IMR-90 (cell line): ENCODE measurements at regions not wholly inside any gene's neighbourhood (a gene's known extent, or its start where the extent isn't known, plus 50 kb on each side); places are given as distances from the start of the nearest gene placed in this dataset.

Experiments
- ATAC-seq: fragments of 200-7000 bp; cut with Tn5 transposase; 2 replicates; pipeline ENCODE4 v1.9.1; 2020; ENCODE audit warnings: low read depth, mild to moderate bottlenecking, moderate library complexity
- BruUV-seq: library from RNA; stranded (reverse); fragments of 400-500 nt; replicated peaks from 2 replicates; lab custom pipeline; 2021; lab: Mats Ljungman, UMichigan
- CTCF ChIA-PET: fragments of 300-600 bp; formaldehyde crosslinking; extraction: SDS; loops from one replicate; lab custom pipeline; 2021; ENCODE audit warnings: antibody characterized with exemption; lab: Yijun Ruan, JAX
- POLR2A ChIA-PET: fragments of 300-600 bp; sonication (Branson Sonifier 250); formaldehyde crosslinking; loops from one replicate; lab custom pipeline; 2022; ENCODE audit warnings: antibody characterized with exemption; ENCODE audit not compliant: unreplicated experiment; lab: Charles Lee
- DNase-seq: peaks from one replicate; pipeline ENCODE4 v3.0.0; 2013
- H2AFZ ChIP-seq: replicated peaks from 2 replicates; pipeline ENCODE3; 2013; ENCODE audit warnings: low read length, mild to moderate bottlenecking; ENCODE audit not compliant: poor library complexity
- H2AK5ac ChIP-seq: 2 replicates; pipeline ENCODE4 v1.6.1; 2013; ENCODE audit warnings: low read depth, low read length, inconsistent platforms
- H2AK9ac ChIP-seq: replicated peaks from 2 replicates; pipeline ENCODE3; 2013; ENCODE audit warnings: mild to moderate bottlenecking, low read depth, low read length, moderate library complexity; ENCODE audit not compliant: poor library complexity
- H2BK120ac ChIP-seq: 2 replicates; pipeline ENCODE4 v1.6.1; 2013; ENCODE audit warnings: low read depth, low read length, inconsistent platforms
- H2BK15ac ChIP-seq: 3 replicates; pipeline ENCODE4 v1.6.1; 2013; ENCODE audit warnings: low read depth, low read length, inconsistent platforms
- H2BK20ac ChIP-seq: 2 replicates; pipeline ENCODE4 v1.6.1; 2013; ENCODE audit warnings: low read depth, mild to moderate bottlenecking, inconsistent platforms, low read length, moderate library complexity
- H2BK5ac ChIP-seq: 2 replicates; pipeline ENCODE4 v1.6.1; 2013; ENCODE audit warnings: mild to moderate bottlenecking, low read depth, low read length, inconsistent platforms; ENCODE audit not compliant: poor library complexity, severe bottlenecking
- H3K14ac ChIP-seq: replicated peaks from 2 replicates; pipeline ENCODE4 v1.6.1; 2013; ENCODE audit warnings: low read depth, low read length, inconsistent platforms
- H3K18ac ChIP-seq: 2 replicates; pipeline ENCODE4 v1.6.1; 2013; ENCODE audit warnings: low read depth, low read length, control low read depth
- H3K23ac ChIP-seq: 2 replicates; pipeline ENCODE4 v1.6.1; 2013; ENCODE audit warnings: low read depth, low read length, inconsistent platforms
- H3K27ac ChIP-seq: 2 replicates; pipeline ENCODE4 v1.5.1; 2013; ENCODE audit warnings: mild to moderate bottlenecking, control low read depth, low read length; ENCODE audit not compliant: insufficient read depth
- H3K27me3 ChIP-seq: 2 replicates; pipeline ENCODE4 v1.6.1; 2013; ENCODE audit warnings: low read length; ENCODE audit not compliant: control insufficient read depth, insufficient read depth
- H3K36me3 ChIP-seq: 2 replicates; pipeline ENCODE4 v1.6.1; 2013; ENCODE audit warnings: low read length, mixed read lengths; ENCODE audit not compliant: control insufficient read depth, insufficient read depth
- H3K4ac ChIP-seq: 2 replicates; pipeline ENCODE4 v1.6.1; 2013; ENCODE audit warnings: low read depth, low read length, inconsistent platforms
- H3K4me1 ChIP-seq: 2 replicates; pipeline ENCODE4 v1.6.1; 2013; ENCODE audit warnings: low read length, mixed read lengths; ENCODE audit not compliant: control insufficient read depth, insufficient read depth
- H3K4me2 ChIP-seq: 2 replicates; pipeline ENCODE4 v1.6.1; 2013; ENCODE audit warnings: low read depth, mild to moderate bottlenecking, control low read depth, low read length, moderate library complexity
- H3K4me3 ChIP-seq: 2 replicates; pipeline ENCODE4 v1.5.1; 2013; ENCODE audit warnings: low read depth, mild to moderate bottlenecking, control low read depth, low read length, moderate library complexity; ENCODE audit not compliant: insufficient read depth
- H3K56ac ChIP-seq: 2 replicates; pipeline ENCODE4 v1.6.1; 2013; ENCODE audit warnings: low read length, inconsistent platforms; ENCODE audit not compliant: insufficient read depth; ENCODE audit errors: extremely low read depth
- H3K79me1 ChIP-seq, 2 experiments: 2 replicates each; pipeline ENCODE4 v1.6.1; 2013; ENCODE audit warnings: low read length in 2 of 2, inconsistent platforms in 1 of 2, low read depth in 1 of 2
- H3K9ac ChIP-seq: 2 replicates; pipeline ENCODE4 v1.6.1; 2013; ENCODE audit warnings: low read depth, low read length, control low read depth
- H3K9me1 ChIP-seq: 2 replicates; pipeline ENCODE4 v1.6.1; 2013; ENCODE audit warnings: low read length, inconsistent platforms; ENCODE audit not compliant: insufficient read depth
- H3K9me3 ChIP-seq: 2 replicates; pipeline ENCODE4 v1.6.1; 2013; ENCODE audit warnings: low read length; ENCODE audit not compliant: control insufficient read depth, insufficient read depth
- H4K20me1 ChIP-seq: 2 replicates; pipeline ENCODE4 v1.6.1; 2013; ENCODE audit warnings: low read length, inconsistent platforms; ENCODE audit not compliant: insufficient read depth
- H4K5ac ChIP-seq: 2 replicates; pipeline ENCODE4 v1.6.1; 2013; ENCODE audit warnings: mild to moderate bottlenecking, low read depth, low read length, control low read depth
- H4K8ac ChIP-seq, 2 experiments: 2 replicates each; pipeline ENCODE4 v1.6.1; 2013; ENCODE audit warnings: low read depth in 2 of 2, low read length in 2 of 2, control low read depth in 1 of 2, inconsistent platforms in 1 of 2
- H4K91ac ChIP-seq: 2 replicates; pipeline ENCODE4 v1.6.1; 2013; ENCODE audit warnings: low read depth, low read length, inconsistent platforms; ENCODE audit not compliant: insufficient read depth
- BHLHE40 ChIP-seq: fragments of 150-350 bp; IDR thresholded peaks from 2 replicates; pipeline ENCODE4 v1.6.1; 2016; ENCODE audit warnings: mild to moderate bottlenecking, low read depth, low read length
- CHD1 ChIP-seq: IDR thresholded peaks from 2 replicates; pipeline ENCODE4 v1.6.1; 2012; ENCODE audit warnings: low read depth, low read length, improper control_type of control experiment
- ELK1 ChIP-seq: fragments of 150-350 bp; IDR thresholded peaks from 2 replicates; pipeline ENCODE4 v1.6.1; 2016; ENCODE audit warnings: low read depth, mild to moderate bottlenecking, low read length, moderate library complexity, borderline replicate concordance
- MAFK ChIP-seq: IDR thresholded peaks from 2 replicates; pipeline ENCODE4 v1.6.1; 2012; ENCODE audit warnings: low read depth, low read length, improper control_type of control experiment
- MAZ ChIP-seq: IDR thresholded peaks from 2 replicates; pipeline ENCODE4 v1.6.1; 2012; ENCODE audit warnings: low read depth, mild to moderate bottlenecking, low read length, improper control_type of control experiment, moderate library complexity, borderline replicate concordance
- MXI1 ChIP-seq: IDR thresholded peaks from 2 replicates; pipeline ENCODE4 v1.6.1; 2012; ENCODE audit warnings: low read depth, mild to moderate bottlenecking, low read length, moderate library complexity, borderline replicate concordance
- SMC3 ChIP-seq: fragments of 150-350 bp; IDR thresholded peaks from 2 replicates; pipeline ENCODE4 v1.6.1; 2016; ENCODE audit warnings: low read depth, mild to moderate bottlenecking, antibody characterized with exemption, low read length, moderate library complexity
- WGBS, 2 experiments: methylation state at CpG; one replicate each; pipeline versions ENCODE4 v1.1.5 to v1.1.7; 2013; ENCODE audit warnings: missing lambda C conversion rate in 2 of 2; ENCODE audit not compliant: insufficient read length in 1 of 2; ENCODE audit errors: extremely low coverage in 2 of 2; 5-methylcytosine and 5-hydroxymethylcytosine counted together
- dilution Hi-C: fragments of 300-500 bp; cut with HindIII; formaldehyde crosslinking; loops from one replicate; pipeline ENCODE4 v1.14.3; 2018; ENCODE audit warnings: low sequenced_read_pairs; ENCODE audit not compliant: unreplicated experiment
- in situ Hi-C: fragments of 300-500 bp; cut with MboI; formaldehyde crosslinking; loops from 3 replicates; pipeline ENCODE4 v1.14.3; 2019; ENCODE audit warnings: low sequenced_read_pairs, inconsistent platforms, mixed read lengths
- intact Hi-C: fragments of 100-400 bp; cut with micrococcal nuclease; formaldehyde crosslinking; loops from 2 replicates; pipeline ENCODE4 v1.10.0; 2022

- Histone ChIP-seq H3K4me3 (no peak overlapping the region), H3K56ac (no peak overlapping the region), H2AK5ac (no peak overlapping the region), H2BK5ac (no peak overlapping the region), H3K9me1 (no peaks in the 10 kb centered on the region), H4K8ac (no peak overlapping the region), H2AFZ (no peak overlapping the region), H4K20me1 (no peaks in the 10 kb centered on the region), H2AK9ac (no peak overlapping the region), H3K18ac (no peak overlapping the region), H3K27ac (no peak overlapping the region), H3K27me3 (peaks cover 6% of the 10 kb centered on the region), H4K5ac (no peak overlapping the region), H3K23ac (no peak overlapping the region), H3K4me1 (no peaks in the 10 kb centered on the region), H3K9me3 (no peaks in the 10 kb centered on the region), H3K79me1 (no peaks in the 10 kb centered on the region), H3K9ac (no peak overlapping the region), H2BK20ac (no peak overlapping the region), H3K14ac (no peak overlapping the region), H2BK120ac (no peak overlapping the region), H2BK15ac (no peak overlapping the region), H3K36me3 (no peaks in the 10 kb centered on the region), H3K4ac (no peak overlapping the region), H3K4me2 (no peak overlapping the region), H4K91ac (no peak overlapping the region)
- TF ChIP-seq MAFK (no peak), BHLHE40 (no peak), SMC3 (no peak), MAZ (no peak), MXI1 (no peak), ELK1 (no peak), CHD1 (no peak)
- dilution Hi-C loops (no loop called here), in situ Hi-C loops (no loop called here), intact Hi-C loops (no loop called here)
- ATAC-seq (no peak), DNase-seq (no peak)
- no TSS peak for BruUV-seq
- POLR2A ChIA-PET = no interaction called here
- CTCF ChIA-PET = no interaction called here
- 33% methylated on average over 1 of the region's 4 CpGs; no CpG with 5 or more reads in 1 of the 2 experiments for WGBS, 2 experiments
Observed at GRCh38 chr18:46311491-46311890, 207.3 kb downstream of the HAUS1 start.
